HG02588 (cell line): ENCODE measurements at regions not wholly inside any gene's neighbourhood (a gene's known extent, or its start where the extent isn't known, plus 50 kb on each side); places are given as distances from the start of the nearest gene placed in this dataset.

Experiments used
- ATAC-seq: cut with Tn5 transposase; IDR thresholded peaks from one replicate; pipeline ENCODE4 v1.9.1; 2021; ENCODE audit warnings: mild to moderate bottlenecking, moderate library complexity; ENCODE audit not compliant: unreplicated experiment

GRCh38 chr4:85250852-85251251 lies 224.1 kb upstream of the ARHGAP24 start:
- ATAC-seq, result no peak

DNA sequence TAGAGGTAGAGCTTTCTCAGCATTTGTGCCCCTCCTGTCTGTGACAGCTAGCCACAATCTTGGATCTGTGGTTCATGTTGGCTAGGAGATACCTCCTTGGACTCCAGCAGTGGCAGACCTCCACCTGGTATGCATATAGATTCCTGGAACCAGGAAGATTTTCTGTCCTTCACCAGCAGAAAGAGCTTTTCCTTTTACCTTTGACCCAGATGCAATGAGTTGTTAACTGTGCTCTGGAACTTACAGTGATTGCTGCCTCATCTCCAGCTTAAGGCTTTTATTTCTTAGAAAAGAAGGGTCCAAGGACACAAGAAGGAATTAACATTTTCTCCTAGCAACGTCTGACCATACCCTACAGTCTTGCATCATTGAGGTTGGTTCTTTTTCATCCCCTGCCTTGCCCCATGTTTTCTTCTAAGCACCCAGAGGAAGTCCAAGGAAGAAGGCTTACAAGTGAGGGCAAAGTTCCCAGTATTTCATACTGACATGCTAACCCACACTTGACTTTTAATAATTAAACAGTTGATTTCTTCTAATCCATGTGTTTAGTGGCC lies 217.1 kb upstream of the ARHGAP24 start:
- ATAC-seq, result no peak

- no peak for ATAC-seq
These were observed 214.9 kb upstream of the ARHGAP24 start for GRCh38 chr4:85260064-85260463.

DNA sequence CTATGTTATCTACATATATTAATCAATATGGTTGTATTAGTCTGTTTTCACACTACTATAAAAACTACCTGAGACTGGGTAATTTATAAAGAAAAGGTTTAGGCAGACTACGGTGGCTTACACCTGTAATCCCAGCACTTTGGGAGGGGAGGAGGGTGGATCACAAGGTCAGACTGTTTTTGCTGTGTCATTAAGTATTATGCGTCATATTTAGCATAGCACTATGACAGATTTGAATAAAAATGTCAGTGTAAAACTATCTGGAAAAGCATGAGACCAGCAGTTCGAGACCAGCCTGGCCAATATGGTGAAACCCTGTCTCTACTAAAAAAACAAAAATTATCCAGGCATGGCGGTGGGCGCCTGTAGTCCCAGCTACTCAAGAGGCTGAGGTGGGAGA lies 209.7 kb upstream of the ARHGAP24 start:
- no peak for ATAC-seq

- ATAC-seq, result no peak
These were observed 206.8 kb upstream of the ARHGAP24 start for GRCh38 chr4:85268188-85268587.

- no peak for ATAC-seq
These were observed 206.0 kb upstream of the ARHGAP24 start for GRCh38 chr4:85268961-85269360.

DNA sequence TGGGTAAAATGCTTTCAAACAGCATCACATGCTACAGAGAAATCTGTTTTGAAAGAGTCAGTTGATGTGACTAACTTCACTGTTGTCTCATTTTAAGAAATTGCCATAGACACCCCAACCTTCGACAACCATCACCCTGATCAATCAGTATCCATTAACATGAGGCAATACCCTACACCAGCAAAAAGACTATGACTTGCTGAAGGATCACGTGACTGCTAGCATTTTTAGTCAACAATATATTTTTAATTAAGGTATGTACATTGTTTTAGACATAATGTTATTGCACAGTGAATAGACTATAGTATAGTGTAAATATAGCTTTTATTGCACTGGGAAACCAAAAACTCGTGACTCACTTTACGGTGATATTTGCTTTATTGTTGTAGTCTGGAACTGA lies 200.0 kb upstream of the ARHGAP24 start:
- no peak for ATAC-seq

DNA sequence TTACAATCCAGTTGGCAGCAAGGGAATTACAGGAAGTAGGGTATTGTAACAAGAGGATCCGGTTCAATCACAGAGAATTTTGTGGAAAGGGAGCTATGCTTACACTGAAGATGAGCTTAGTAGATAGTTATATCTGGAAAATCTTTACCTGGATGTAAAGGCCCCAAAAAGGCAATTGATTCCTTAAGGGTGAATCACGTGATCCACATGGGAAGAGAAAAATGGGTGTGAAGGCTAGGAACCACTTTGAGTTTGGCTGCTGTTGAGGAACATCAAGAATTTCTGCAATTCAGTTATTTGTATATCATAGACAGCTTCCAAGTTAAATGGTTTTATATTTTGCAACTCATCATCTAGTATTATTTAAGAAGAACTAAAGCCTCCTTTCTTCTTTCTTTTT lies 194.0 kb upstream of the ARHGAP24 start:
- ATAC-seq, result no peak

DNA sequence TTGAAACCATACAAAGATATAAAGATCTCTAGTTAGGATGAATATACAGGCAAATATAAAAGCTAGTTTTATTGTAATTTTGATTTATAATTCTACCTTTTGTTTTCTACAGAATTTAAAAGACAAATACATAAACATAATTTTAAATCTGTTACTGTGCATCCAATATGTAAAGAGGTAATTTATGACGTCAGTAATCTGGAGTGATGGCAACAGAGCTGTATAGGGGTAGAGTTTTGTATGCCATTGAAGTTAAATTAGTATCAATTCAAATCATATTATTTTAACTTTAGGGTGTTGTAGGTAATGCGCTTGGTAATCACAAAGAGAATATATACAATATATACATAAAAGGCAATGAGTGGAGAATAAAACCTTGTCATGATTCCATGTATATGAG lies 183.7 kb upstream of the ARHGAP24 start:
- no peak for ATAC-seq

DNA sequence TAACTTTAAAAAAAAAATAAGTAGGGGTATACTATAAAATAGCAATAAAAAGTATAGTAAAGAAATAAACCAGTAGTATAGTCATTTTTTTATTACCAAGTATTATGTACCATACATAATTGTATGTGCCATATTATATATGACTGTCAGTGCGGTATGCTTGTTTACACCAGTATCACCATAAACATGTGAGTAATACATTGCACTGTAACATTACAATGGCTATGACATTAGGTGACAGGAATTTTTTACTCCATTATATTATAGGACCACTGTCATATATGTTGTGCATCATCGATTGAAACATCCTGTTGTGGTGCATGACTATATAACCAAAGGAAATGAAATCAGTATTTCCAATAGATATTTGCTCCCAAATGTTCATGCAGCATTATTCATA lies 176.9 kb upstream of the ARHGAP24 start:
- no peak for ATAC-seq

DNA sequence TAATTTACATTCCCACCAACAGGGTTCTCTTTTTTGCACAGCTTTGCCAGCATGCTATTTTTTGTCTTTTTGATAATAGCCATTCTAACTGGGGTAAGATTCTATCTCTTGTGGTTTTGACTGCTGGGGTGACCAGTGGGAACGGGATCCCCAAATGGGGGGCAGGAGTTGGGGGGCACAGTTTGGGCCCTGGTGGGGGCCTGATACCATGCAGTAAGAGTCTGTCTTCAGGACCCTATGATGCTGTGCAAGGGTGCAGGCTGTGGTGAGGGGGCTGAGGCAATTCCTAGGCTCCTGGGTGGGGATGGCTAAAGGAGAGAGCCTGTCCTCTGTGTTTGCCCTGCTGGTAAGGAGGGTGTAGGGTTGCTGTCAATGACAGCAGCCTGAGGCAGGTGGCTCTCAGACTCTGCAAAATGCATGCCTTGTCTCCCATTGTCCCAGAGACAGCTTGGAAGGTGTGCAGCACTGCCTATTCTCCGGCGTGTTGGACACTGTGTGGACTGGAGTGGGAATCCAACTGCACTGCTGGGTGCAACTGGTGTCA lies 172.7 kb upstream of the ARHGAP24 start:
- no peak for ATAC-seq

- ATAC-seq, result no peak
These were observed 172.2 kb upstream of the ARHGAP24 start for GRCh38 chr4:85302756-85303155.

GRCh38 chr4:85318415-85318814 lies 156.5 kb upstream of the ARHGAP24 start:
- ATAC-seq, result no peak

- ATAC-seq, result no peak
These were observed 116.1 kb upstream of the ARHGAP24 start for GRCh38 chr4:85358831-85359230.

- no peak for ATAC-seq
These were observed 112.4 kb upstream of the ARHGAP24 start for GRCh38 chr4:85362550-85362949.

GRCh38 chr4:85367815-85368214 lies 107.1 kb upstream of the ARHGAP24 start:
- no peak for ATAC-seq

DNA sequence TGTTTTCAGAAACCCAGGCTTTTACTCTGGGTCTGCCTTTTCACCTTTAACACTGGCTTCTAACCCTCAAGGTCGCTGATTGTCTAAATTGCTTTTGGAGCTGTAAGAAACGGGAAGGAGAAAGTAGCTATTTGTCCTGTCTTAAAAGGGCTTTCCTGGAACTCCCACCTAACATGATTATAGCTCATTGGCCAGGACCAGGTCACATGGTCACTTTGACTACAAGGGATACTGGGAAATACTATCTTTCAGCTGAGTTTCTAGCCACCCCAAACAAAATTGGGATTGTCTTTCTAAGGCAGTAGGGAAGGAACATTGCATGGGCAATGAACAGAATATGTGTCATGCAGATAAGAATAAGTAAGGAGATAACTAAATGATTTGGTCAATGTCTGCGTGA lies 106.7 kb upstream of the ARHGAP24 start:
- no peak for ATAC-seq

DNA sequence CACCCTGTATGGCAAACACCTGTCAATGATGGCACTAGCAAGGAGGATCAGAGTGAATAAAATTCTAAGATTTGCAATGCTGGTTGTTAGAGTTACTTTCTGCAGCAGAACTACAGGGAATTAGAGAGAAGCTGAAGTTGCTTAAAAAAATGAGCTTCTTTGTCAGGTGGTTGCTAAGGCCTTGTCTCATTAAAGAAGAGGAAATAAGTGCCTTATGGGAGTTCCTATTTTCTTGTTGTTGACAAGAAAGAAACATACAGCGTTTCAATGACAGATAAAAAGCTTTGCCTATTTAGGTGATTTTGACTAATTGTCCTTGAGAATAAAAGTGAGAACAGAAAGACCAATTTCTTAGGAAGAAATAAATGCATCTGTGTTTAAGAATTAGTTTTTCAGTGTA lies 106.0 kb upstream of the ARHGAP24 start:
- no peak for ATAC-seq

GRCh38 chr4:85369703-85370380 lies 105.1 kb upstream of the ARHGAP24 start:
- no peak for ATAC-seq

- ATAC-seq, result peak; percentile 91
These were observed 104.4 kb upstream of the ARHGAP24 start for GRCh38 chr4:85370400-85371032.

DNA sequence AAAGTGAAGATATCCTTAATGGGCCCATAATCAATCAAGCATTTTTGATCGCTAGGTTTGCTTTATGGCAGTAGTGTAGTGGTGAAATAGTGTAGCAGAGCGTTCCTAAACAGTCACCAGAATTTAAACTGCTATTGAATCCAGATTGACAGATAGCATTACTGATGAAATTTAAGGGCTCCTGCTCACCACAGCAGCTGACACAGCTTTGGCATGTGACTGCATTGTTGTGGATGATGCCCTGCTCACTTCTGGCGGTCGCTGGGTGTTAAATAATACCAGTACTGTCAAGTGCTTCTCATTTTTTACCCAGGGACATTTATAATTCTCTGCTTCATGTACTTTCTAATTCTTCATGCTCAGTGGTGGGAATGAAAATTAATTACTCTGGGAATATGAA lies 102.0 kb upstream of the ARHGAP24 start:
- no peak for ATAC-seq

DNA sequence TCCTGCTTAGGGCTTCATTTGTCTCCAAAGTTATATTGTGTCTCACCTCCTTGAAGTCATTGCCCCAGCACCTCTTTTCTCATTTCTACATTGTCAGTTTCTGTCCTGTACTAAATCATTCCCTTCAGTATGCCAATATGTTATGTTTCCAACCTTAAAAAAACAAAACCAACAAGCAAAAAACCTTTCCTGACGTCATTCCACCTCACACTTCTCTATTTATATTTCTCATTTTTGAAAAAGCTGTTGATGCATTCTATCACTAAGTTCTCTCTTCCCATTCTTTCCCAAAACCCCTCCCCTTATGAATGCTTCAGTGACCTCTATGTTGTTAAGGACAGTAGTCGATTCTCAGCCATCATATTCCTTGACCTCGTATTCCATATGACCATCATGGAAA lies 98.7 kb upstream of the ARHGAP24 start:
- ATAC-seq, result no peak
